ENCODE measurements at regions not wholly inside any gene's neighbourhood (a gene's known extent, or its start where the extent isn't known, plus 50 kb on each side); places are given as distances from the start of the nearest gene placed in this dataset.

GRCh38 chr13:109602356-109602755 is 184.0 kb downstream of the IRS2 start:
- ChIA-PET SMC1A (ENCODE audit: uncharacterized antibody, unreplicated experiment) (no interaction called here), RAD21 (ENCODE audit: unreplicated experiment) (no interaction called here), CTCF (no interaction called here), POLR2A (no interaction called here)
- DNase-seq (ENCODE audit: low read depth, low spot score) = no peak
- Histone ChIP-seq H3K79me2 (ENCODE audit: control insufficient read depth, insufficient read depth, low read length) (no peaks in the 10 kb centered on the region), H3K9ac (ENCODE audit: control insufficient read depth, insufficient read depth, low read length) (no peak overlapping the region), H3K4me1 (ENCODE audit: control insufficient read depth, insufficient read depth, low read length) (no peaks in the 10 kb centered on the region), H3K27ac (ENCODE audit: control insufficient read depth, insufficient read depth) (no peak overlapping the region), H3K36me3 (ENCODE audit: control insufficient read depth in 2 of 2, insufficient read depth in 2 of 2, low read length in 1 of 2) (no peaks in the 10 kb centered on the region), H3K4me3 (no peak overlapping the region), H2AFZ (ENCODE audit: control insufficient read depth, low read depth, low read length) (no peak overlapping the region), H4K20me1 (ENCODE audit: control insufficient read depth, insufficient read depth) (no peaks in the 10 kb centered on the region), H3K27me3 (replicated peaks in 1 of 2; ENCODE audit: control insufficient read depth in 2 of 2, insufficient read depth in 2 of 2, low read length in 1 of 2) (no peaks in the 10 kb centered on the region), H3K4me2 (ENCODE audit: control insufficient read depth, insufficient read depth) (no peak overlapping the region), H3K9me3 (replicated peaks; ENCODE audit: control insufficient read depth, insufficient read depth, low read length) (no peaks in the 10 kb centered on the region)
- ATAC-seq = no peak
- intact Hi-C loops (cut with micrococcal nuclease; ENCODE audit: unreplicated experiment) = no loop called here
- TF ChIP-seq CBFB (IDR thresholded peaks at IDR 0.05; ENCODE audit: low read depth) (no peak), FOXK2 (IDR thresholded peaks at IDR 0.05) (no peak), BHLHE40 (IDR thresholded peaks at IDR 0.05; ENCODE audit: borderline replicate concordance in 1 of 2, low read depth in 2 of 2, low read length in 1 of 2) (no peak), MEF2A (IDR thresholded peaks at IDR 0.05; ENCODE audit: insufficient read depth, low read depth, low read length) (no peak), PML (IDR thresholded peaks at IDR 0.05; ENCODE audit: low read length) (no peak), E2F4 (IDR thresholded peaks at IDR 0.05; ENCODE audit: low read depth, low read length) (no peak), TCF7 (IDR thresholded peaks at IDR 0.05; ENCODE audit: borderline replicate concordance) (no peak), RUNX3 (IDR thresholded peaks at IDR 0.05; ENCODE audit: low read length) (no peak), NFYA (IDR thresholded peaks at IDR 0.05; ENCODE audit: borderline replicate concordance, low read depth, low read length) (no peak), ZNF384 (IDR thresholded peaks at IDR 0.05; ENCODE audit: borderline replicate concordance, low read depth, low read length) (no peak), ASH2L (IDR thresholded peaks at IDR 0.05; ENCODE audit: borderline replicate concordance, low read depth) (no peak), TARDBP (IDR thresholded peaks at IDR 0.05; ENCODE audit: borderline replicate concordance) (no peak)
- BruUV-seq (replicated peaks) = no TSS peak
- WGBS (ENCODE audit: insufficient coverage, insufficient replicate concordance, low lambda C conversion rate, missing lambda C conversion rate) = 25% methylated on average over 5 of the region's 5 CpGs
- in situ Hi-C loops (cut with MboI) = no loop called here
- no peak for FAIRE-seq

All from GM12878 (cell line).